GM21717 (cell line): ENCODE measurements at regions not wholly inside any gene's neighbourhood (a gene's known extent, or its start where the extent isn't known, plus 50 kb on each side); places are given as distances from the start of the nearest gene placed in this dataset.
"Not testable (repeated sequence)": the region's sequence is repeated elsewhere in the genome, so short reads cannot be mapped to it uniquely, and the experiment has no call there.

Experiments used
- ATAC-seq: cut with Tn5 transposase; IDR thresholded peaks from one replicate; pipeline ENCODE4 v1.9.1; 2021; ENCODE audit warnings: mild to moderate bottlenecking, moderate library complexity; ENCODE audit not compliant: unreplicated experiment

- ATAC-seq = not testable (repeated sequence)
These were observed 223.5 kb downstream of the MAF start for GRCh38 chr16:79377082-79377481.

DNA sequence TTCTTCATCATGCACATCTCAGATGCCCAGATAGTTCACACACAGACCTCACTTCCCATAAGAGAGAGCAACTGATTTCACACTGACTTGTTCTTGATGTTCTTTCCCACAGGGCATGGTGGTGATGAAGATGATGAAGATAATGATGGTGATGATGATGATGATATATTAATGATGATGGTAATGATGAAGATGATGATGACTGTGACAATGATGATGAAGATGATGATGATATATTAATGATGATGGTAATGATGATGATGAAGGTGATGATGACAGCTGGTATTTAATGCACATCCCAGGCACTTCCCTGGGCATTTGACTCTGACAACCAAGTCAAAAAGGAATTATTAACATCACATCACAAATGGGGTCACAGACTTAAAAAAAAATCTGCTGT is 225.2 kb downstream of the MAF start:
- no peak for ATAC-seq

DNA sequence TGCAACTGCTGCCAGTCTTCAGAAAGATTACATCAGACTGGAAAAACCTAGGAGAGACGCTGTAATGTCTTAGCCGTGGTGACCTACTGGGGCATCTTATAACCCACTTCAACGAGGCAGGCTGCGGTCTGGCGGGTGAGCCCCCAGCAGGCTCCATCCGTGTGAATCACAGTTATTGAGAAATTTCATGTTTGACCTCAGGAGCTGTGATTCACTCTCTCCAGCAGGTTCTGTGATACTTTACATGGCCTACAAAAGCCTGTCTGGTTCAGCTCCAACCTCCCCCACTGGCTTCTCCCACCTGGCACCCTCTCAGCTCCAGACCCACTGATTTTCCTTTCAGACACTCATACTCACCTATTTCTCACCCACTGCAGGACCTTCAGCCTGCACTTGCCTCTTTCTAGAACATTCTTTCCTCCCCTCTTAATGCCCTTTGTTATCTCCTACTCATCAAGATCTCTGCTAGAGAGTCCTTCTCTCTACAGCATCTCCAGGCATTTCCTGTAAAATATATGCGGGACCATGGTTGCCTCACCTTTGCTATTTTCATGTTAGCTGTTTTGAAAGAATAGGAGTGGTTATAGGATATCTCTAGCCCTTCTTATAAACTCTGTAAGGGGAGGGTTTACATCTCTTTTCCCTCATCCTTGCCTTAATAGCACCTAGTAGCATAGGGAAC is 227.9 kb downstream of the MAF start:
- no peak for ATAC-seq

- ATAC-seq = no peak
These were observed 229.8 kb downstream of the MAF start for GRCh38 chr16:79370736-79371135.

DNA sequence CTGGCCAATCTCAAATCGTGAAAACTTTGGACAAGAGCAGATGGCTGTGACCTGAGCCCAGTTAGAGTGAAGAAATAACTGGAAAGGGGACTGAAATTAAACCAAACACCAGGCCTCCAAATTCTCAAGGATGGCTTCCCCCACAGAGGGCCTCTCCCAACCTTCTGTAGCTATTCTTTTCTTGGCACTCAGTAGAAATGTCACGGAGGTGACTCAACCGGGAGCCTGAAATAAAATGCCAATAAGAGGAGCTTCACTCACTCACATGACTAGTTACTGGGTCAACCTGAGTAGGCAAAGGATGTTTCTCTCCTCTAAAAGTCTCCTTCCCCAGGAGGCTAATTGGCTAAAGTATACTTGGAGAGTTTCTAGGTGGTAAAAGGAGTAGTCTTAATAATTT is 230.7 kb downstream of the MAF start:
- ATAC-seq = no peak

- no peak for ATAC-seq
These were observed 232.7 kb downstream of the MAF start for GRCh38 chr16:79367822-79368221.

DNA sequence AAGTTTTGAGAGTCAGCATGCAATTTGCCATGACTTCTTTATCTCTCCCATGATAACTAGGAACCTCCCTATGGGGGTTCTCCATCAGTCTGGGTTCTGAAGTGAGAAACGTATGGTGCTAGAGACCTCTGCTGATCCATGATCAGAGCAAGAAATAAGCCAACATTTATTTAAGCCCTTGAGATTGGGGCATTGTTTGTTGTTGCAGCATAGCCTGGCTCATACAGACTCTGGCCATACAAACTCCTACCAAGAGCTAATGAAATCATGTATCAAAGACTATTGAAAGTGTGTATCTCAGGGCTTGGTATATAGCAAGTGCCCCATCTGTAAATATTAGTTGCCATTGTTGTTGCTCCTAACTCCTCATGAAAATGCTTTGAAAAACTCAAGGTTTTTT is 233.9 kb downstream of the MAF start:
- no peak for ATAC-seq

GRCh38 chr16:79365702-79366101 is 234.8 kb downstream of the MAF start:
- no peak for ATAC-seq

- no peak for ATAC-seq
These were observed 237.1 kb downstream of the MAF start for GRCh38 chr16:79363484-79363883.

DNA sequence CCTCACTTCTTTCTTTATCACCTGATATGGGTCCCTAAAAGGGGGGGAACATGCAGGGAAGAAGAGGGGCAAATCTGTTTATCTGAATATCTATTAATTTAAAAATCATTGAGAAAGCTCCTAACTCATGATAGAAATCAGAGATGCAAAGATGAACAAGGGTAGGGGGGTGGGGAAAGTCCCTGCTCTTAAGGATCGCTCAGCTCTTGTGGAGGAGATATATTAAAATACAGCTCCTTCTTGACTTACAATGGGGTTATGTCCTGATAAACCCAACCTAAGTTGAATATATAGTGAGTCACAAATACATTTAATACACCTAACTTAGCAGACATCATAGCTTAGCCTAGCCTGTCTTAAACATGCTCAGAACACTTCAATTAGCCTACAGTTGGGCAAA is 237.5 kb downstream of the MAF start:
- no peak for ATAC-seq

DNA sequence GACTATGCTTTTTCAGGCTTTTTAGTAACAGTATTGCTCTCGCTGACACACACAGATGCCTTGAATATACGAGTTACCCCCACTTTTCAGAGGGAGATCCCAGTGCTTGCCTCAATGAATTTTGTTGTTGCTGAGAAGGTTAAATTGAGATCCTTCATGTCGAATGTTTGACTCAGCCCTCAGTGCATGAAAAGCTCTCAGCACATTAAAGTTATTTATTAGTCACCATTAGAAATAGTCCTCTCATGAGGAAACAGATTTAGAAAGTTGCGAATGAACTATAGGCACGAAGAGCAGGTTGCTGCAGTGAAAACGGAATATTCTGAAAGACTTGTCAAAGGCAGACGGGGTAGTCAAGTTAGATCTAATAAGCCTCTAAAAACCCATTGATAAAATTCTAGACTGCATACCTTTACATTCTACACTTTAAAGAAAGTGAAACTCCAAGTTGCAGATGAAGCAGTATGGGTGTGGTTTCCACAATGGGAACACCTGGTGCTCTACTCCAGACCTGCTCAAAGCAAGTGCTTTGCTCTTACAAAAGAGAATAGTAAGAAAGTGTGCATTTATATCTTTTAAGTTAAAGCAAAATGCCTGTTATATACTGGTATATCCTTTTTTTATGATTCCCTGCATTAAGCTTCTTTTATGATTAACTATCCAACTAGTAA is 238.1 kb downstream of the MAF start:
- ATAC-seq = no peak

DNA sequence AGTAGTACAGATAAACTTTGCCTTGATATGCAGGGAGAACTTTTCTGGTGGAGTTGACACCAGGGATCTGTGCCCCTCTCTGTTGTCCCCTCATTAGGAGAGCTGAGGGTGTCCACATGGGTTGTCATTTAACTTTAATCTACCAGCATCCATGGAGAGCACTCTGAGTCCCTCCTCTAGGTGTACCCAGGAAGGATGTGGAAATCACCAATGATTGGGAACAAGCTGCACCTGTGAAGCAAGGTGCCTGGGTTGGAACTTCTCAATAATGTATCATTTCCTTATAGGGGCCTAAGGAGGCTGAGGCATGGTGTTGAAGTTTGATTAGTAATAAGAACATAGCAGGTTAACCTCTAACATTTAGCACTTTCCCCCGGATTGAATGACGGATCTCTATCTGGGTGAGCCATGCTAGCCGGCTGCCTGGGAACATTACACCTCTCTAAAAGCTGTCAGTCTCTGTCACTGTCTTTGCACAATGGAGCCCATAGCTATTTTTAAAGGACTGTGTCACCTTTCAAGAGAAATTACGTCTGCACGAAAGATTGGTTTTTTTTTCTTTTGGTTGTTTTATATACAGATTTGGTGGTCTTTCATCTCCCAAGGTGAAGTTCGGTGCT is 239.3 kb downstream of the MAF start:
- no peak for ATAC-seq

DNA sequence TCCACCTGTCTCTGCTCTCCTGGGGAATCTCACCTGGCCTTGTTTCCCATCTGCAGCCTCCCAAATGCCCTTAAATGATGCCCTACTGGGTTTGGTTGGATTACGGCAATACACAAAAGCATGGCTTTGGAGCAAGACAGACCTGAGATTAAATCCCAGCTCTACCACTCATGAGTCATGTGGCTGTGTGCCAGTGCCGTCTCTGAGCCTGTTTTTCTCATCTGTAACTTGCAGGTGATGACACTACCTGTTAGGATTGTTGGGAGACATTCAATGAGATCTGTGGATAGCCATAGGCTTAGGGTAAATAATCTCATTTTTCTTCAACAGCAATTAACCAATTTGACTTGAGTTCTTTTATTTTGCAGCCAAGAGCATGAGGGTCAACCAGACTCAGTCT is 240.3 kb downstream of the MAF start:
- ATAC-seq = no peak

- ATAC-seq = no peak
These were observed 241.5 kb downstream of the MAF start for GRCh38 chr16:79359082-79359481.

DNA sequence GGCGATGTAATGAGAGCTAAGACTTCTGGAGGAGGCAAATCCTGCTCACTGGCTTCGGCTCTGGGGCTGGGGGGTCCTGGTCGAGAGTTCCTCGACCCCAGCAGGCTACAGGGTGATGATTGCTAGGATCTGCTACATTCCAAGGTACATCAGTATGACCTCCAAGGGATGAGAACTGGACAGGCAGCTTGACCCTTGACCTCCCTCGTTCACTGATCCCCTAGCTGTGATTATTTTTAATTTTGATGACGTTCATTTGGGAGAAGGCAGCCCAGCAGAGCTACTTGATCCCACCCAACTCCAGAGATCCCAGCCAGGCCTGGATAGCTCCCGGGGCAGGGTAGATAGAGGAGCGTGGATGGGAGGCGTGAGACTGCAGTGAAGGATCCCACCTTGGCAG is 242.3 kb downstream of the MAF start:
- ATAC-seq = no peak

DNA sequence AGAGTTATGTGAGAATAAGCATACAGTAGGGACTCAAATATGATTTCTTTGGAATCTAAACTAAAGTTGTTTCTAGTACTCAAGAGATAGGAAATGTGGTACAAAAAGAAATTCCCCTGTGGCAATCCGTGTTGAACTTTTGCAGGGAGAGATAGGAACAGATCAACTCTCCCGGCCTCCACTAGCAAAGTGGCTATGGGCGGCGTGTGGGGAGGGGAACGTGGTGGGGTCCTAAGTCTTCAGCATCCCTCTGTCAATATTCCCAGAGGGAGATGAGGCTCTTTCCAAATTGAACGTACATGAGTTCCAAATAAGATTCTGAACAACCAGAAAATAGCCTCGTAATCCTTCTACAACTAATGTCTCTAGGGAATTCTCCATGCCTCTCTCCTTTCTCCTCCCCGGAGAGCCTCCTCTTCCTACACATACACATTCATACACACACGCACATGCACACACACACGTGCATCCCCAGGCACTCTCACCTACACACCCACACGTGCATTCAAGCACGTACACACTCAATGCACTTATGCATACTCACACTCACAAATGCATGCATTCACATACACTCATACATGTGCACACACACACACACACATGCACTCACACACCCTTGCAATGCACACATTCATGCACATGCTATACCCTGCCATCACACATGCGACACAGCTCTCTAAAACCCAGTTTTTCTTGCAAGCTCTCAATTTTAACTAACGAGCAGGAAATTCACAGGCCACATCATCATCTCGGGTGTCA is 244.8 kb downstream of the MAF start:
- ATAC-seq = no peak

DNA sequence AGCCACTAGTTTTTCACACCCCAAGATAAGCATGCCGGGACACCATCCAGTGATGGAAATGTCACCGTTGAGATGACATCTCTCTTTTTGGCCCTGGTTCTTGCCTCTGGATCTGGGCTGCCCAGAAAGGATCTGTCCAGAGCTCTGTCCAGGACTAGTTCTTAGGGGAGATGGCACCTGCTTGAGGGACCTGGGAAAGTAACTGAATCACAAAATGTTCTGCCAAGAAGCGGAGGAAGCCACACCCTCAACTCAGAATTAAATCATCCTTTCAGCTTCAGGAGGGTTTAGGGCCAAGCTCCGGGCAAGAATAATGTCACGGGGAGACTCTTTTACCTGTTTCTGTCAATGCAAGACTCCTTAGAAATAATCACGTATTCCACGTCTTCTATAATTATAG is 248.6 kb downstream of the MAF start:
- ATAC-seq = no peak

GRCh38 chr16:79349803-79350202 is 250.7 kb downstream of the MAF start:
- no peak for ATAC-seq

- ATAC-seq = no peak
These were observed 251.8 kb downstream of the MAF start for GRCh38 chr16:79348521-79349306.

DNA sequence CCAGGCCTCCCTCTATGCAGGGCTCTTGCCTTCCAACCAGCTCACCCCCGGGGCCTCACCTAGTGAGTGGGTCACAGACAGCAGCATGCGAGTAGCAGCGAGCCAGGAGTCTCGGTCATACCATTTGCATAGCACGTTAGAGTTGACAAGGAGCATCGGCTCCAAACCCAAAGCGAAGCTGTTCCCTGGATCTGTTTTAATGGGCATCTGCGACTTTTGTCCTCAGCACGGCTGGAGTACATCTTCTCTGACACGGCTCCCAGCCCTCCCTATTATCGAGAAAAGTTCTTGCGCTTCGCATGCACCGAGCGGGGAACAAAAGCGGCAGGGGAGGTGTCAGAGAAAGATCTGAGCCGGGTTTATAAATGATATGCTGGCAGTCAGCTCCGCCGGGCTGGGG is 253.3 kb downstream of the MAF start:
- no peak for ATAC-seq

DNA sequence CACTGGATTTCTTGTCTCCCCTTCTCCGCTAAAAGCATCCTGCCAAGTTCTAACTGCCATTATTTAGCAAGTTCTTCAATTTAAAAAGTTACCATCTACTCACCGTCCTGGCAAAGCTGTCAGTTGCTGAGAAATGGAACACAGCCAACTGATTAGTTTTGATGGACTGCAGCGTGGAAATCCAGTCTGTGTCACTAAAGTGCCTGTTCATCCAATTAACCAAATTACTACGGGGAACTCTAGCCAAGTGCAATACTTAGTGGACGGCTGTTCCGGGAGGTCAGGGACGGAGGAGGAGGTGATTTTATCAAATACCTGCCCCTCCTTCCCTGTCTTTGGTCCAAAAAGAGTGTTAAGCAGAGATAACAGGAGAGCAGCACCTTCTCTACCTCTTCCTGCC is 260.7 kb downstream of the MAF start:
- no peak for ATAC-seq
